Astrocyte (in vitro differentiated cells and primary cell): ENCODE measurements at regions not wholly inside any gene's neighbourhood (a gene's known extent, or its start where the extent isn't known, plus 50 kb on each side); places are given as distances from the start of the nearest gene placed in this dataset.
A peak's percentile ranks its signal among the peaks of the same experiment; 100 is the strongest.

Source experiments
- DNase-seq: peaks from one replicate; pipeline ENCODE4 v3.0.0-alpha.2; 2010; ENCODE audit warnings: low read depth
- FAIRE-seq: peaks from 2 replicates; lab custom pipeline; 2011; peaks lifted over from hg19 to GRCh38; lab: Jason Lieb, UNC
- H2AFZ ChIP-seq: 2 replicates; pipeline ENCODE4 v1.6.0; 2012; ENCODE audit warnings: low read depth, low read length, inconsistent platforms
- H3K27ac ChIP-seq: 2 replicates; pipeline ENCODE4 v1.5.1; 2011; ENCODE audit warnings: low read depth, low read length, inconsistent platforms
- H3K27me3 ChIP-seq: 2 replicates; pipeline ENCODE4 v1.6.0; 2011; ENCODE audit warnings: low read length, inconsistent platforms; ENCODE audit not compliant: insufficient read depth
- H3K36me3 ChIP-seq: 2 replicates; pipeline ENCODE4 v1.5.1; 2011; ENCODE audit warnings: low read length, inconsistent platforms; ENCODE audit not compliant: insufficient read depth
- H3K4me1 ChIP-seq: 2 replicates; pipeline ENCODE4 v1.5.1; 2011; ENCODE audit warnings: low read length, inconsistent platforms; ENCODE audit not compliant: insufficient read depth
- H3K4me2 ChIP-seq: 2 replicates; pipeline ENCODE4 v1.6.0; 2012; ENCODE audit warnings: low read length, inconsistent platforms
- H3K4me3 ChIP-seq: 2 replicates; pipeline ENCODE4 v1.5.1; 2011; ENCODE audit warnings: low read depth, mild to moderate bottlenecking, low read length, inconsistent platforms; ENCODE audit not compliant: insufficient read depth
- H3K79me2 ChIP-seq: 2 replicates; pipeline ENCODE4 v1.6.0; 2012; ENCODE audit warnings: mild to moderate bottlenecking, low read length, inconsistent platforms; ENCODE audit not compliant: insufficient read depth
- H3K9ac ChIP-seq: 2 replicates; pipeline ENCODE4 v1.6.0; 2012; ENCODE audit warnings: mild to moderate bottlenecking, low read length, inconsistent platforms
- H3K9me3 ChIP-seq: 2 replicates; pipeline ENCODE4 v1.5.1; 2012; ENCODE audit warnings: low read depth, mild to moderate bottlenecking, low read length, inconsistent platforms; ENCODE audit not compliant: insufficient read depth
- H4K20me1 ChIP-seq: 2 replicates; pipeline ENCODE4 v1.6.0; 2012; ENCODE audit warnings: low read length, inconsistent platforms; ENCODE audit not compliant: insufficient read depth
- H3K27ac Mint-ChIP-seq: one replicate; pipeline ENCODE4 v1.8.0; 2021; ENCODE audit warnings: mild to moderate bottlenecking, mixed read lengths; ENCODE audit not compliant: unreplicated experiment
- H3K27me3 Mint-ChIP-seq: one replicate; pipeline ENCODE4 v1.8.0; 2021; ENCODE audit warnings: low read depth, mixed read lengths; ENCODE audit not compliant: unreplicated experiment
- H3K36me3 Mint-ChIP-seq: one replicate; pipeline ENCODE4 v1.8.0; 2021; ENCODE audit warnings: low read depth, mixed read lengths; ENCODE audit not compliant: unreplicated experiment
- H3K4me1 Mint-ChIP-seq: one replicate; pipeline ENCODE4 v1.8.0; 2021; ENCODE audit warnings: low read depth, mixed read lengths; ENCODE audit not compliant: unreplicated experiment
- H3K4me3 Mint-ChIP-seq: one replicate; pipeline ENCODE4 v1.8.0; 2021; ENCODE audit warnings: mild to moderate bottlenecking, moderate library complexity, mixed read lengths; ENCODE audit not compliant: unreplicated experiment
- H3K9me3 Mint-ChIP-seq: one replicate; pipeline ENCODE4 v1.8.0; 2021; ENCODE audit warnings: mild to moderate bottlenecking, mixed read lengths; ENCODE audit not compliant: unreplicated experiment
- EZH2 ChIP-seq: IDR thresholded peaks from 2 replicates; pipeline ENCODE4 v1.6.1; 2012; ENCODE audit warnings: mild to moderate bottlenecking, low read length, inconsistent platforms; ENCODE audit not compliant: insufficient read depth
- TF ChIP-seq, protein P1 (sequence below): IDR thresholded peaks from 2 replicates; pipeline ENCODE4 v1.5.1; 2011; ENCODE audit warnings: low read depth, mild to moderate bottlenecking, inconsistent platforms, low read length, moderate library complexity; ENCODE audit not compliant: insufficient read depth

DNA sequence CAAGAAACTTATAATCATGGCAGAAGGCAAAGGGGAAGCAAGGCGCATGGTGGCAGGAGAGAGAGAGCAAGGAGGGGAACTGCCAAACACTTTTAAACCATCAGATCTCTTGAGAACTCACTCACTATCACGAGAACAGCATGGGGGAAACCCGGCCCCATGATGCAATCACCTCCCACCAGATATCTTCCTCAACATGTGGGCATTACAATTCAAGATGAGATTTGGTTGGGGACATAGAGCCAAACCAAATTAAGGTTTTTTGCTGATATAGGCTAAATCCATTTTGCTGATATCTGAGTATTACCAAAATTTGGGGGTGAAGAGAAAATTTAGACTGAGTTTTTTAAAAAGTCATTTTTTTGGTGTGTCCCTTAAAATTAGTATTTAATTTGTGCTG is 54.9 kb upstream of the TMX1 start:
- FAIRE-seq: no peak
- Histone ChIP-seq H3K4me1 (no peaks in the 10 kb centered on the region), H4K20me1 (no peaks in the 10 kb centered on the region), H3K79me2 (no peaks in the 10 kb centered on the region), H3K9ac (no peak overlapping the region), H3K27me3 (no peaks in the 10 kb centered on the region), H3K9me3 (no peaks in the 10 kb centered on the region), H3K36me3 (no peaks in the 10 kb centered on the region), H3K27ac (no peak overlapping the region), H3K4me2 (no peak overlapping the region), H3K4me3 (no peak overlapping the region), H2AFZ (no peak overlapping the region)
- H3K27me3 Mint-ChIP-seq: no peaks in the 10 kb centered on the region
- TF ChIP-seq EZH2: no peak
- TF ChIP-seq, protein P1, sequence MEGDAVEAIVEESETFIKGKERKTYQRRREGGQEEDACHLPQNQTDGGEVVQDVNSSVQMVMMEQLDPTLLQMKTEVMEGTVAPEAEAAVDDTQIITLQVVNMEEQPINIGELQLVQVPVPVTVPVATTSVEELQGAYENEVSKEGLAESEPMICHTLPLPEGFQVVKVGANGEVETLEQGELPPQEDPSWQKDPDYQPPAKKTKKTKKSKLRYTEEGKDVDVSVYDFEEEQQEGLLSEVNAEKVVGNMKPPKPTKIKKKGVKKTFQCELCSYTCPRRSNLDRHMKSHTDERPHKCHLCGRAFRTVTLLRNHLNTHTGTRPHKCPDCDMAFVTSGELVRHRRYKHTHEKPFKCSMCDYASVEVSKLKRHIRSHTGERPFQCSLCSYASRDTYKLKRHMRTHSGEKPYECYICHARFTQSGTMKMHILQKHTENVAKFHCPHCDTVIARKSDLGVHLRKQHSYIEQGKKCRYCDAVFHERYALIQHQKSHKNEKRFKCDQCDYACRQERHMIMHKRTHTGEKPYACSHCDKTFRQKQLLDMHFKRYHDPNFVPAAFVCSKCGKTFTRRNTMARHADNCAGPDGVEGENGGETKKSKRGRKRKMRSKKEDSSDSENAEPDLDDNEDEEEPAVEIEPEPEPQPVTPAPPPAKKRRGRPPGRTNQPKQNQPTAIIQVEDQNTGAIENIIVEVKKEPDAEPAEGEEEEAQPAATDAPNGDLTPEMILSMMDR: no peak
- DNase-seq: no peak
- H3K4me1 Mint-ChIP-seq: no peaks in the 10 kb centered on the region
- no peaks in the 10 kb centered on the region for H3K9me3 Mint-ChIP-seq
- H3K4me3 Mint-ChIP-seq: no peak overlapping the region
- no peaks in the 10 kb centered on the region for H3K36me3 Mint-ChIP-seq
- no peak overlapping the region for H3K27ac Mint-ChIP-seq

DNA sequence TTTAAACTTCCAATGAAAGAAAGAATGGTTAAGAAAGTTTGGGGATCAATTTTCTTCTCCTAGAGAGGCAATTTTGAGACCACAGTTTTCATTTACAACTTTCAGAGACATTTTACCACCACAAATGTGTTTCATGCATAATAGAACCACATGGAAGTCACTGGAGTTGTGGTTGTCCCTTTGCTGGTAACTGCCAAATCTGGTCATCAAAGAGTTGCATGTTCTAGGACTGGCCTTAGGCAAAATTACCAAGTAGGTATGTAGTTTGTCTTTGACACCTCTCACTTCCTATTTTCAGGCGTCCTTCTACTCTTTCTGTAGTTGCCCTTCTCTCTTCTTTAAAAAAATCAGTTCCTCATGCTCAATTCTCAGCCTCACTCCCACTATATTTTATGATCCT is 54.3 kb upstream of the TMX1 start:
- H3K9me3 Mint-ChIP-seq: no peaks in the 10 kb centered on the region
- Histone ChIP-seq H2AFZ (no peak overlapping the region), H3K9me3 (no peaks in the 10 kb centered on the region), H3K4me2 (no peak overlapping the region), H3K4me3 (no peak overlapping the region), H3K27me3 (no peaks in the 10 kb centered on the region), H3K36me3 (no peaks in the 10 kb centered on the region), H3K27ac (no peak overlapping the region), H3K9ac (no peak overlapping the region), H3K4me1 (no peaks in the 10 kb centered on the region), H3K79me2 (no peaks in the 10 kb centered on the region), H4K20me1 (no peaks in the 10 kb centered on the region)
- no peak overlapping the region for H3K27ac Mint-ChIP-seq
- no peak overlapping the region for H3K4me3 Mint-ChIP-seq
- no peaks in the 10 kb centered on the region for H3K4me1 Mint-ChIP-seq
- TF ChIP-seq EZH2: no peak
- TF ChIP-seq, protein P1: no peak
- H3K36me3 Mint-ChIP-seq: no peaks in the 10 kb centered on the region
- FAIRE-seq (no peak), DNase-seq (no peak)
- H3K27me3 Mint-ChIP-seq: no peaks in the 10 kb centered on the region

DNA sequence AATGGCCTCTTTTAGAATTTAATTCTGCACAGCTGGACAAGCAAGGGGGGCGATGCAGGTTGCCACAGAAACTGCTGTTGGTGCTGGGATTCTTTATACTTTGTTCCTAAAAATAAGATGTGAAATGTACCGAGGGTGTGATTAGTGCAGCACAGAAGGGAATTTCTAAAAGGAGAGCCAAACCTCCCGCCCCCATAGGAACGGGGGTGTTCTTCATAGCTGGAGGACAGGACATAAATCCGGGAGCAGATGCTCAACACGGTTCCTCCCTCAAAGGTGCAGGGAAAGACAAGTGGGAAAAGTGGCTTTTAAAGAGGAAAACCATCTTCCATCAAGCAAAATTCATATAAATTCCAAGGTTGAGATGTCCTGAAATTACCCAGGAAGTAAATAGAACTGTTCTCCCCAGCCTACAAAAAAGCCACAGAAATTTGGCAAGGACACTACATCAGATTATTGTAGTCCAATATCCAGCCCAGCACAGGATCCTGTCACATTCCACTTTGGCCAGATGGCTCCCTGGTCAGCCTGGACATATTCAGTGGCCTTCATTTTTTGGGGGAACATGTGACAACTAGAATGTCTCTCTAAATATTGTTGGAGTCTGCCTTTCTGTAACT is 51.4 kb upstream of the TMX1 start:
- H3K4me2 ChIP-seq: no peak overlapping the region
- H3K4me1 ChIP-seq: no peaks in the 10 kb centered on the region
- FAIRE-seq: no peak
- no peaks in the 10 kb centered on the region for H3K36me3 ChIP-seq
- no peak for TF ChIP-seq EZH2
- TF ChIP-seq, protein P1: no peak
- no peak overlapping the region for H3K9ac ChIP-seq
- no peak overlapping the region for H3K27ac Mint-ChIP-seq
- H3K4me1 Mint-ChIP-seq: no peaks in the 10 kb centered on the region
- H3K27me3 Mint-ChIP-seq: no peaks in the 10 kb centered on the region
- no peaks in the 10 kb centered on the region for H3K9me3 Mint-ChIP-seq
- no peaks in the 10 kb centered on the region for H3K27me3 ChIP-seq
- H3K4me3 Mint-ChIP-seq: peak overlapping the region; percentile 34
- no peaks in the 10 kb centered on the region for H3K36me3 Mint-ChIP-seq
- peak overlapping the region; percentile 23 for H2AFZ ChIP-seq
- no peaks in the 10 kb centered on the region for H3K79me2 ChIP-seq
- DNase-seq: peak; percentile 47
- no peaks in the 10 kb centered on the region for H3K9me3 ChIP-seq
- no peak overlapping the region for H3K4me3 ChIP-seq
- no peaks in the 10 kb centered on the region for H4K20me1 ChIP-seq
- H3K27ac ChIP-seq: no peak overlapping the region
